IMR-90 (cell line): ENCODE measurements at regions not wholly inside any gene's neighbourhood (a gene's known extent, or its start where the extent isn't known, plus 50 kb on each side); places are given as distances from the start of the nearest gene placed in this dataset.

ENCODE experiments used
- CTCF ChIP-seq: conservative IDR thresholded peaks from 2 replicates; pipeline ENCODE4 v1.5.1; 2012; ENCODE audit warnings: mild to moderate bottlenecking, low read depth, low read length, improper control_type of control experiment
- FOS ChIP-seq: fragments of 150-350 bp; IDR thresholded peaks from 2 replicates; pipeline ENCODE4 v1.6.1; 2016; ENCODE audit warnings: low read depth, low read length
- MAZ ChIP-seq: IDR thresholded peaks from 2 replicates; pipeline ENCODE4 v1.6.1; 2012; ENCODE audit warnings: low read depth, mild to moderate bottlenecking, low read length, improper control_type of control experiment, moderate library complexity, borderline replicate concordance
- POLR2A ChIP-seq: IDR thresholded peaks from 2 replicates; pipeline ENCODE4 v1.6.1; 2012; ENCODE audit warnings: mild to moderate bottlenecking, low read depth, low read length
- RCOR1 ChIP-seq: IDR thresholded peaks from 2 replicates; pipeline ENCODE4 v1.6.1; 2012; ENCODE audit warnings: mild to moderate bottlenecking, low read length, improper control_type of control experiment; ENCODE audit not compliant: insufficient replicate concordance
- RFX5 ChIP-seq: IDR thresholded peaks from 2 replicates; pipeline ENCODE4 v1.8.0; 2012; ENCODE audit warnings: low read depth, mild to moderate bottlenecking, low read length, moderate library complexity
- SMC3 ChIP-seq: fragments of 150-350 bp; IDR thresholded peaks from 2 replicates; pipeline ENCODE4 v1.6.1; 2016; ENCODE audit warnings: low read depth, mild to moderate bottlenecking, antibody characterized with exemption, low read length, moderate library complexity

GRCh38 chr22:44425694-44426045, 72.4 kb downstream of the RTL6 start:
- no peak for TF ChIP-seq MAZ
- TF ChIP-seq FOS, result no peak
- TF ChIP-seq CTCF, result no peak
- no peak for TF ChIP-seq POLR2A
- TF ChIP-seq RFX5, result no peak
- no peak for TF ChIP-seq SMC3
- no peak for TF ChIP-seq RCOR1
